K562 (cell line): ENCODE measurements at regions not wholly inside any gene's neighbourhood (a gene's known extent, or its start where the extent isn't known, plus 50 kb on each side); places are given as distances from the start of the nearest gene placed in this dataset.

Experiments used
- ATAC-seq: fragments of 200-7000 bp; cut with Tn5 transposase; 3 replicates; pipeline ENCODE4 v1.9.1; 2020; ENCODE audit warnings: moderate library complexity
- BruUV-seq: library from RNA; stranded (reverse); fragments of 400-500 nt; replicated peaks from 2 replicates; lab custom pipeline; 2021; lab: Mats Ljungman, UMichigan
- CTCF ChIA-PET: fragments of 300-600 bp; formaldehyde crosslinking; extraction: SDS; loops from one replicate; lab custom pipeline; 2021; ENCODE audit warnings: low intra/inter-chr PET ratio; lab: Yijun Ruan, JAX
- POLR2A ChIA-PET: fragments of 300-600, 350-650 bp; sonication (Branson Sonifier 250); formaldehyde crosslinking; extraction: SDS; loops from one replicate; lab custom pipeline; 2021; ENCODE audit warnings: antibody characterized with exemption, inconsistent platforms; lab: Yijun Ruan, JAX
- DNase-seq, 4 experiments: peaks; one replicate each; pipeline versions ENCODE4 v3.0.0 to v3.0.0-alpha.2; 2011 to 2018; ENCODE audit warnings: low spot score in 3 of 4, mixed read lengths in 3 of 4; ENCODE audit errors: extremely low read depth in 1 of 4
- FAIRE-seq: peaks from 2 replicates; lab custom pipeline; 2011; peaks lifted over from hg19 to GRCh38; lab: Jason Lieb, UNC
- H2AFZ ChIP-seq: 2 replicates; pipeline ENCODE4 v1.6.0; 2011; ENCODE audit warnings: low read depth, low read length, control low read depth, inconsistent platforms
- H3K27ac ChIP-seq: fragments of 200-600 bp; 3 replicates; pipeline ENCODE4 v1.8.0; 2011; ENCODE audit warnings: low read depth, mild to moderate bottlenecking, control low read depth, inconsistent platforms, low read length, moderate library complexity, mixed read lengths; ENCODE audit errors: extremely low read depth
- H3K27me3 ChIP-seq, 2 experiments: fragments of 300-600 bp in 1 of 2; 2 replicates in 1 of 2; 3 replicates in 1 of 2; pipeline versions ENCODE4 v1.6.0 to v1.8.0; 2011; ENCODE audit warnings: inconsistent platforms in 2 of 2, low read length in 2 of 2, mild to moderate bottlenecking in 1 of 2, mixed read lengths in 1 of 2, moderate library complexity in 1 of 2; ENCODE audit not compliant: control insufficient read depth in 2 of 2, insufficient read depth in 2 of 2
- H3K36me3 ChIP-seq: fragments of 300-600 bp; 3 replicates; pipeline ENCODE4 v1.8.0; 2011; ENCODE audit warnings: mild to moderate bottlenecking, low read length, inconsistent platforms; ENCODE audit not compliant: control insufficient read depth, insufficient read depth
- H3K4me1 ChIP-seq, 2 experiments: fragments of 200-600 bp in 1 of 2; replicated peaks in 1 of 2; 2 replicates in 1 of 2; 3 replicates in 1 of 2; pipeline versions ENCODE4 v1.5.1 to v1.8.0; 2011; ENCODE audit warnings: inconsistent platforms in 2 of 2, low read length in 2 of 2, mild to moderate bottlenecking in 1 of 2, mixed read lengths in 1 of 2, moderate library complexity in 1 of 2; ENCODE audit not compliant: control insufficient read depth in 2 of 2, insufficient read depth in 2 of 2
- H3K4me2 ChIP-seq: 2 replicates; pipeline ENCODE4 v1.6.1; 2011; ENCODE audit warnings: low read length, control low read depth, inconsistent platforms, mixed read lengths; ENCODE audit not compliant: insufficient read depth
- H3K4me3 ChIP-seq: fragments of 200-600 bp; sonication (generic), shearing (Covaris generic); 2 replicates; pipeline ENCODE4 v1.5.1; 2016; ENCODE audit warnings: control low read depth, inconsistent platforms
- H3K79me2 ChIP-seq: fragments of 200-600 bp; 3 replicates; pipeline ENCODE4 v1.8.0; 2011; ENCODE audit warnings: low read length, inconsistent platforms; ENCODE audit not compliant: control insufficient read depth, insufficient read depth
- H3K9ac ChIP-seq, 2 experiments: 2 replicates each; pipeline versions ENCODE4 v1.6.0 to v1.6.1; 2011; ENCODE audit warnings: low read depth in 2 of 2, low read length in 2 of 2, control low read depth in 1 of 2, inconsistent platforms in 1 of 2, mild to moderate bottlenecking in 1 of 2, mixed read lengths in 1 of 2; ENCODE audit not compliant: insufficient read depth in 1 of 2
- H3K9me1 ChIP-seq: one replicate; pipeline ENCODE4 v1.6.0; 2011; ENCODE audit warnings: inconsistent platforms, mild to moderate bottlenecking, low read length, moderate library complexity; ENCODE audit not compliant: control insufficient read depth, insufficient read depth
- H3K9me3 ChIP-seq: replicated peaks from 2 replicates; pipeline ENCODE4 v1.5.1; 2011; ENCODE audit warnings: low read depth, low read length, inconsistent platforms; ENCODE audit not compliant: control insufficient read depth, insufficient read depth
- H4K20me1 ChIP-seq: replicated peaks from 2 replicates; pipeline ENCODE4 v1.6.1; 2011; ENCODE audit warnings: low read length, inconsistent platforms, mixed read lengths; ENCODE audit not compliant: control insufficient read depth, insufficient read depth
- BHLHE40 ChIP-seq: IDR thresholded peaks from 2 replicates; pipeline ENCODE4 v1.6.1; 2011; ENCODE audit warnings: low read length, improper control_type of control experiment
- CEBPB ChIP-seq: fragments of 450-650 bp; IDR thresholded peaks from 2 replicates; pipeline ENCODE4 v1.6.1; 2016; ENCODE audit warnings: missing genetic modification characterization, missing compliant biosample characterization
- CEBPG ChIP-seq, 3 experiments: fragments of 200-800 bp in 1 of 3; sonication (Bioruptor generic) in 1 of 3; sonication (generic) in 1 of 3; formaldehyde crosslinking in 1 of 3; IDR thresholded peaks in 2 of 3; conservative IDR thresholded peaks in 1 of 3; 2 replicates each; pipeline versions ENCODE4 v1.6.1 to v1.8.0; 2016 to 2022; ENCODE audit warnings: missing compliant biosample characterization in 2 of 3, missing genetic modification characterization in 2 of 3, mild to moderate bottlenecking in 1 of 3, missing genetic modification reagents in 1 of 3
- MEF2D ChIP-seq: conservative IDR thresholded peaks from 2 replicates; pipeline ENCODE4 v1.6.1; 2016; ENCODE audit warnings: low read depth, missing genetic modification characterization, missing compliant biosample characterization
- ZNF140 ChIP-seq: fragments of 250-450 bp; sonication (Bioruptor Pico); IDR thresholded peaks from 2 replicates; pipeline ENCODE4 v1.8.0; 2021; ENCODE audit warnings: moderate library complexity, mild to moderate bottlenecking, inconsistent platforms
- ZNF408 ChIP-seq: fragments of 250-450 bp; sonication (Bioruptor Pico); IDR thresholded peaks from 2 replicates; pipeline ENCODE4 v1.4.0; 2020; ENCODE audit warnings: low read depth, mild to moderate bottlenecking, moderate library complexity
- ZNF76 ChIP-seq: fragments of 250-450 bp; sonication (Bioruptor Pico); IDR thresholded peaks from 2 replicates; pipeline ENCODE4 v1.4.0; 2020; ENCODE audit warnings: mild to moderate bottlenecking, moderate library complexity, borderline replicate concordance
- WGBS: fragments of 100-300 bp; shearing (Covaris generic); methylation state at CpG from one replicate; pipeline ENCODE4 v1.1.6; 2016; ENCODE audit warnings: low coverage, mixed read lengths; ENCODE audit not compliant: insufficient coverage; ENCODE audit errors: missing lambda C conversion rate; 5-methylcytosine and 5-hydroxymethylcytosine counted together
- in situ Hi-C: fragments of 300-500 bp; cut with MboI; formaldehyde crosslinking; loops from 4 replicates; pipeline ENCODE4 v1.15.0; 2018; ENCODE audit warnings: inconsistent platforms, mixed read lengths
- intact Hi-C: fragments of 100-400 bp; cut with micrococcal nuclease; formaldehyde crosslinking; loops from 2 replicates; pipeline ENCODE4 v1.14.2; 2022
- TF ChIP-seq, protein P1 (sequence below): fragments of 450-650 bp; IDR thresholded peaks from 2 replicates; pipeline ENCODE4 v1.6.1; 2016; ENCODE audit warnings: mild to moderate bottlenecking, moderate library complexity

DNA sequence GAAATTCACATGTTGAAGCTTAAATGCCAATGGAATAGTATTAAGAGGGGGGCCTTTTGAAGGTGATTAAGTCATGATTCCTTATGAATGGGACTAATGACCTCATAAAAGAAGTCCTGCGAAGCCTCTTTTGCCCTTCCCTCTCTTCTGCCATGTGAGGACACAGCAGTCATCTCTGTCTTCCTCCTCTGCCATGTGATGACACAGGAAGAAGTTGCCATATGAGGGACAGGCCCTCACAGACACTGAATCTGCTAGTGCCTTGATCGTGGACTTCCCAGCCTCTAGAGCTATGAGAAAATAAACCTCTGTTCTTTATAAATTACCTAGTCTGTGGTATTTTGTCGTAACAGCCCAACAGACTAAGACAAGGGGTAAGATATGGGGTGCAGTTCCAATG, 100.7 kb downstream of the VCPKMT start (continued):
- TF ChIP-seq ZNF76 (CRISPR knock-in tag) (no peak), ZNF140 (CRISPR knock-in tag) (no peak), ZNF408 (no peak)

DNA sequence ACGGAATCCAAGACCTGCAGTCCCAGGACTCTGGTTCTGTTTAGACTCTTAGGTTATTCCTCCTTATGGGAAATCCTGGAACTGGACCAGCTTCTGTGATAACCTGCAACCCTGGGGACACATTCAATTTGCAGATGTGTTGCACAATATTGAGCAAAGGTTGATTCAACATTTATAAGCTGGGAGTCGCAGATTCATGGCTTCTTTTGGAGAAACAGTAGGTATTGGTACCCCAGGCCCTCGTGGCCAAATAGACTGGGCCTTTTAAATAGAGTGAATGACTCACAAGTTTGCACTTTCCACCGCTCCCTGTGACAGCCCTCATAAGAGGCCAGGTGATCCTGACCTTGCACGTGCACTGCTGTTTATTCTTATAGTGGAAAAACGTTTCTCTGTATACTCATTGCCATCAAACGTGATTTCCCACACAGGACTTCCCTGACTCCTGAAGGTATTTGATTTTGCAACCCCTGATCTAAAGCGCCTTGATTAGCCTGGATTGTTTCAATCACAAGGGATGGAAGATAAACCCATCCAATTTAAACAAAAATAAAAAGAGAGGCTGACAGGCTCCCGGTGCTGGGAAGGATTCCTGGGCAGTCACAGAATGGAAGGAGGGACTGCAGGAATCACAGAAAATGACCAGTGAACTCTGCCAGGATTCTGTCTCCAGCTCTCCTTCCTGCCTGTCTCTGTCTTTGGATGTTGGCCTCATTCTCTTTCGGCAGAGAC, 98.0 kb downstream of the VCPKMT start:
- Histone ChIP-seq H3K27me3 (no peaks in the 10 kb centered on the region), H3K9me1 (no peaks in the 10 kb centered on the region), H3K27ac (no peak overlapping the region)
- TF ChIP-seq, protein P1, sequence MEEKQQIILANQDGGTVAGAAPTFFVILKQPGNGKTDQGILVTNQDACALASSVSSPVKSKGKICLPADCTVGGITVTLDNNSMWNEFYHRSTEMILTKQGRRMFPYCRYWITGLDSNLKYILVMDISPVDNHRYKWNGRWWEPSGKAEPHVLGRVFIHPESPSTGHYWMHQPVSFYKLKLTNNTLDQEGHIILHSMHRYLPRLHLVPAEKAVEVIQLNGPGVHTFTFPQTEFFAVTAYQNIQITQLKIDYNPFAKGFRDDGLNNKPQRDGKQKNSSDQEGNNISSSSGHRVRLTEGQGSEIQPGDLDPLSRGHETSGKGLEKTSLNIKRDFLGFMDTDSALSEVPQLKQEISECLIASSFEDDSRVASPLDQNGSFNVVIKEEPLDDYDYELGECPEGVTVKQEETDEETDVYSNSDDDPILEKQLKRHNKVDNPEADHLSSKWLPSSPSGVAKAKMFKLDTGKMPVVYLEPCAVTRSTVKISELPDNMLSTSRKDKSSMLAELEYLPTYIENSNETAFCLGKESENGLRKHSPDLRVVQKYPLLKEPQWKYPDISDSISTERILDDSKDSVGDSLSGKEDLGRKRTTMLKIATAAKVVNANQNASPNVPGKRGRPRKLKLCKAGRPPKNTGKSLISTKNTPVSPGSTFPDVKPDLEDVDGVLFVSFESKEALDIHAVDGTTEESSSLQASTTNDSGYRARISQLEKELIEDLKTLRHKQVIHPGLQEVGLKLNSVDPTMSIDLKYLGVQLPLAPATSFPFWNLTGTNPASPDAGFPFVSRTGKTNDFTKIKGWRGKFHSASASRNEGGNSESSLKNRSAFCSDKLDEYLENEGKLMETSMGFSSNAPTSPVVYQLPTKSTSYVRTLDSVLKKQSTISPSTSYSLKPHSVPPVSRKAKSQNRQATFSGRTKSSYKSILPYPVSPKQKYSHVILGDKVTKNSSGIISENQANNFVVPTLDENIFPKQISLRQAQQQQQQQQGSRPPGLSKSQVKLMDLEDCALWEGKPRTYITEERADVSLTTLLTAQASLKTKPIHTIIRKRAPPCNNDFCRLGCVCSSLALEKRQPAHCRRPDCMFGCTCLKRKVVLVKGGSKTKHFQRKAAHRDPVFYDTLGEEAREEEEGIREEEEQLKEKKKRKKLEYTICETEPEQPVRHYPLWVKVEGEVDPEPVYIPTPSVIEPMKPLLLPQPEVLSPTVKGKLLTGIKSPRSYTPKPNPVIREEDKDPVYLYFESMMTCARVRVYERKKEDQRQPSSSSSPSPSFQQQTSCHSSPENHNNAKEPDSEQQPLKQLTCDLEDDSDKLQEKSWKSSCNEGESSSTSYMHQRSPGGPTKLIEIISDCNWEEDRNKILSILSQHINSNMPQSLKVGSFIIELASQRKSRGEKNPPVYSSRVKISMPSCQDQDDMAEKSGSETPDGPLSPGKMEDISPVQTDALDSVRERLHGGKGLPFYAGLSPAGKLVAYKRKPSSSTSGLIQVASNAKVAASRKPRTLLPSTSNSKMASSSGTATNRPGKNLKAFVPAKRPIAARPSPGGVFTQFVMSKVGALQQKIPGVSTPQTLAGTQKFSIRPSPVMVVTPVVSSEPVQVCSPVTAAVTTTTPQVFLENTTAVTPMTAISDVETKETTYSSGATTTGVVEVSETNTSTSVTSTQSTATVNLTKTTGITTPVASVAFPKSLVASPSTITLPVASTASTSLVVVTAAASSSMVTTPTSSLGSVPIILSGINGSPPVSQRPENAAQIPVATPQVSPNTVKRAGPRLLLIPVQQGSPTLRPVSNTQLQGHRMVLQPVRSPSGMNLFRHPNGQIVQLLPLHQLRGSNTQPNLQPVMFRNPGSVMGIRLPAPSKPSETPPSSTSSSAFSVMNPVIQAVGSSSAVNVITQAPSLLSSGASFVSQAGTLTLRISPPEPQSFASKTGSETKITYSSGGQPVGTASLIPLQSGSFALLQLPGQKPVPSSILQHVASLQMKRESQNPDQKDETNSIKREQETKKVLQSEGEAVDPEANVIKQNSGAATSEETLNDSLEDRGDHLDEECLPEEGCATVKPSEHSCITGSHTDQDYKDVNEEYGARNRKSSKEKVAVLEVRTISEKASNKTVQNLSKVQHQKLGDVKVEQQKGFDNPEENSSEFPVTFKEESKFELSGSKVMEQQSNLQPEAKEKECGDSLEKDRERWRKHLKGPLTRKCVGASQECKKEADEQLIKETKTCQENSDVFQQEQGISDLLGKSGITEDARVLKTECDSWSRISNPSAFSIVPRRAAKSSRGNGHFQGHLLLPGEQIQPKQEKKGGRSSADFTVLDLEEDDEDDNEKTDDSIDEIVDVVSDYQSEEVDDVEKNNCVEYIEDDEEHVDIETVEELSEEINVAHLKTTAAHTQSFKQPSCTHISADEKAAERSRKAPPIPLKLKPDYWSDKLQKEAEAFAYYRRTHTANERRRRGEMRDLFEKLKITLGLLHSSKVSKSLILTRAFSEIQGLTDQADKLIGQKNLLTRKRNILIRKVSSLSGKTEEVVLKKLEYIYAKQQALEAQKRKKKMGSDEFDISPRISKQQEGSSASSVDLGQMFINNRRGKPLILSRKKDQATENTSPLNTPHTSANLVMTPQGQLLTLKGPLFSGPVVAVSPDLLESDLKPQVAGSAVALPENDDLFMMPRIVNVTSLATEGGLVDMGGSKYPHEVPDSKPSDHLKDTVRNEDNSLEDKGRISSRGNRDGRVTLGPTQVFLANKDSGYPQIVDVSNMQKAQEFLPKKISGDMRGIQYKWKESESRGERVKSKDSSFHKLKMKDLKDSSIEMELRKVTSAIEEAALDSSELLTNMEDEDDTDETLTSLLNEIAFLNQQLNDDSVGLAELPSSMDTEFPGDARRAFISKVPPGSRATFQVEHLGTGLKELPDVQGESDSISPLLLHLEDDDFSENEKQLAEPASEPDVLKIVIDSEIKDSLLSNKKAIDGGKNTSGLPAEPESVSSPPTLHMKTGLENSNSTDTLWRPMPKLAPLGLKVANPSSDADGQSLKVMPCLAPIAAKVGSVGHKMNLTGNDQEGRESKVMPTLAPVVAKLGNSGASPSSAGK = no peak
- peak; percentile 58 for TF ChIP-seq CEBPB (tag)
- no peak for TF ChIP-seq CEBPG (CRISPR knock-in tag; IDR thresholded peaks at IDR 0.05)
- peak; percentile 18 to 34; a peak in 1 of 4 replicates for TF ChIP-seq CEBPG (tag; conservative IDR thresholded peaks at IDR 0.05 in 1 of 2, IDR thresholded peaks at IDR 0.05 in 1 of 2)
- no peak for TF ChIP-seq MEF2D (tag)
- peak; percentile 41; the same call in 1 of the 2 replicates for TF ChIP-seq BHLHE40
- TF ChIP-seq, all 486 proteins: peak for 3
- H3K36me3 ChIP-seq = no peaks in the 10 kb centered on the region
- 40% methylated on average over 9 of the region's 10 CpGs for WGBS
- no peaks in the 10 kb centered on the region for H3K9me3 ChIP-seq
- no peaks in the 10 kb centered on the region for H3K79me2 ChIP-seq
- ChIA-PET CTCF (no interaction called here), POLR2A (interaction anchor here (0.8 to 1.2 kb wide), 4 partner anchors 9 to 19 kb away, joined by 3 to 4 read pairs (median 3); no protein-coding TSS in a partner anchor)
- no peak for FAIRE-seq
- no peaks in the 10 kb centered on the region; a peak in 1 of 5 replicates for H3K4me1 ChIP-seq
- in situ Hi-C loops (no loop called here), intact Hi-C loops (no loop called here)
- no peaks in the 10 kb centered on the region for H4K20me1 ChIP-seq
- no peak for DNase-seq
- no TSS peak for BruUV-seq
- no peak overlapping the region for H3K4me3 ChIP-seq
- ATAC-seq = no peak
- no peak overlapping the region for H3K4me2 ChIP-seq
- H2AFZ ChIP-seq = no peak overlapping the region
- no peak overlapping the region for H3K9ac ChIP-seq
